Suppressor macrophage (primary cell): ENCODE measurements at regions not wholly inside any gene's neighbourhood (a gene's known extent, or its start where the extent isn't known, plus 50 kb on each side); places are given as distances from the start of the nearest gene placed in this dataset.

Source experiments
- DNase-seq, 4 experiments: peaks; one replicate each; pipeline ENCODE4 v3.0.0-alpha.2; 2020 to 2022

GRCh38 chr5:107293541-107294210, 377.1 kb downstream of the EFNA5 start:
- DNase-seq: no peak

GRCh38 chr5:107291866-107292265, 378.9 kb downstream of the EFNA5 start:
- DNase-seq: no peak

GRCh38 chr5:107290780-107291398, 379.8 kb downstream of the EFNA5 start:
- DNase-seq: no peak

GRCh38 chr5:107289030-107289714, 381.6 kb downstream of the EFNA5 start:
- no peak for DNase-seq

GRCh38 chr5:107286447-107287098, 384.2 kb downstream of the EFNA5 start:
- no peak for DNase-seq

- DNase-seq: no peak
These were observed 385.0 kb downstream of the EFNA5 start for GRCh38 chr5:107285772-107286171.

GRCh38 chr5:107284822-107285525, 385.8 kb downstream of the EFNA5 start:
- no peak for DNase-seq

GRCh38 chr5:107282061-107282460, 388.7 kb downstream of the EFNA5 start:
- DNase-seq: no peak

GRCh38 chr5:107278774-107279173, 392.0 kb downstream of the EFNA5 start:
- DNase-seq: no peak

- no peak for DNase-seq
These were observed 393.1 kb downstream of the EFNA5 start for GRCh38 chr5:107277485-107278125.

- no peak for DNase-seq
These were observed 395.4 kb downstream of the EFNA5 start for GRCh38 chr5:107275333-107275732.

GRCh38 chr5:107274571-107274970, 396.2 kb downstream of the EFNA5 start:
- no peak for DNase-seq

GRCh38 chr5:107272954-107273353, 397.8 kb downstream of the EFNA5 start:
- DNase-seq: no peak

GRCh38 chr5:107272509-107272908, 398.2 kb downstream of the EFNA5 start:
- DNase-seq: no peak

GRCh38 chr5:107271682-107272350, 398.9 kb downstream of the EFNA5 start:
- no peak for DNase-seq

- no peak for DNase-seq
These were observed 400.2 kb downstream of the EFNA5 start for GRCh38 chr5:107270561-107270960.

GRCh38 chr5:107269678-107270077, 401.1 kb downstream of the EFNA5 start:
- DNase-seq: no peak

- no peak for DNase-seq
These were observed 401.5 kb downstream of the EFNA5 start for GRCh38 chr5:107269256-107269655.

- no peak for DNase-seq
These were observed 402.5 kb downstream of the EFNA5 start for GRCh38 chr5:107268241-107268640.

- no peak for DNase-seq
These were observed 404.6 kb downstream of the EFNA5 start for GRCh38 chr5:107266100-107266499.

GRCh38 chr5:107265193-107265592, 405.5 kb downstream of the EFNA5 start:
- DNase-seq: no peak
